K562 (cell line): ENCODE measurements at regions not wholly inside any gene's neighbourhood (a gene's known extent, or its start where the extent isn't known, plus 50 kb on each side); places are given as distances from the start of the nearest gene placed in this dataset.

Experiments used
- ATAC-seq: fragments of 200-7000 bp; cut with Tn5 transposase; 3 replicates; pipeline ENCODE4 v1.9.1; 2020; ENCODE audit warnings: moderate library complexity
- BruUV-seq: library from RNA; stranded (reverse); fragments of 400-500 nt; replicated peaks from 2 replicates; lab custom pipeline; 2021; lab: Mats Ljungman, UMichigan
- CTCF ChIA-PET: fragments of 300-600 bp; formaldehyde crosslinking; extraction: SDS; loops from one replicate; lab custom pipeline; 2021; ENCODE audit warnings: low intra/inter-chr PET ratio; lab: Yijun Ruan, JAX
- POLR2A ChIA-PET: fragments of 300-600, 350-650 bp; sonication (Branson Sonifier 250); formaldehyde crosslinking; extraction: SDS; loops from one replicate; lab custom pipeline; 2021; ENCODE audit warnings: antibody characterized with exemption, inconsistent platforms; lab: Yijun Ruan, JAX
- DNase-seq, 4 experiments: peaks; one replicate each; pipeline versions ENCODE4 v3.0.0 to v3.0.0-alpha.2; 2011 to 2018; ENCODE audit warnings: low spot score in 3 of 4, mixed read lengths in 3 of 4; ENCODE audit errors: extremely low read depth in 1 of 4
- FAIRE-seq: peaks from 2 replicates; lab custom pipeline; 2011; peaks lifted over from hg19 to GRCh38; lab: Jason Lieb, UNC
- H2AFZ ChIP-seq: 2 replicates; pipeline ENCODE4 v1.6.0; 2011; ENCODE audit warnings: low read depth, low read length, control low read depth, inconsistent platforms
- H3K27ac ChIP-seq: fragments of 200-600 bp; 3 replicates; pipeline ENCODE4 v1.8.0; 2011; ENCODE audit warnings: low read depth, mild to moderate bottlenecking, control low read depth, inconsistent platforms, low read length, moderate library complexity, mixed read lengths; ENCODE audit errors: extremely low read depth
- H3K27me3 ChIP-seq, 2 experiments: fragments of 300-600 bp in 1 of 2; 2 replicates in 1 of 2; 3 replicates in 1 of 2; pipeline versions ENCODE4 v1.6.0 to v1.8.0; 2011; ENCODE audit warnings: inconsistent platforms in 2 of 2, low read length in 2 of 2, mild to moderate bottlenecking in 1 of 2, mixed read lengths in 1 of 2, moderate library complexity in 1 of 2; ENCODE audit not compliant: control insufficient read depth in 2 of 2, insufficient read depth in 2 of 2
- H3K36me3 ChIP-seq: fragments of 300-600 bp; 3 replicates; pipeline ENCODE4 v1.8.0; 2011; ENCODE audit warnings: mild to moderate bottlenecking, low read length, inconsistent platforms; ENCODE audit not compliant: control insufficient read depth, insufficient read depth
- H3K4me1 ChIP-seq, 2 experiments: fragments of 200-600 bp in 1 of 2; replicated peaks in 1 of 2; 2 replicates in 1 of 2; 3 replicates in 1 of 2; pipeline versions ENCODE4 v1.5.1 to v1.8.0; 2011; ENCODE audit warnings: inconsistent platforms in 2 of 2, low read length in 2 of 2, mild to moderate bottlenecking in 1 of 2, mixed read lengths in 1 of 2, moderate library complexity in 1 of 2; ENCODE audit not compliant: control insufficient read depth in 2 of 2, insufficient read depth in 2 of 2
- H3K4me2 ChIP-seq: 2 replicates; pipeline ENCODE4 v1.6.1; 2011; ENCODE audit warnings: low read length, control low read depth, inconsistent platforms, mixed read lengths; ENCODE audit not compliant: insufficient read depth
- H3K4me3 ChIP-seq: fragments of 200-600 bp; sonication (generic), shearing (Covaris generic); 2 replicates; pipeline ENCODE4 v1.5.1; 2016; ENCODE audit warnings: control low read depth, inconsistent platforms
- H3K79me2 ChIP-seq: fragments of 200-600 bp; 3 replicates; pipeline ENCODE4 v1.8.0; 2011; ENCODE audit warnings: low read length, inconsistent platforms; ENCODE audit not compliant: control insufficient read depth, insufficient read depth
- H3K9ac ChIP-seq, 2 experiments: 2 replicates each; pipeline versions ENCODE4 v1.6.0 to v1.6.1; 2011; ENCODE audit warnings: low read depth in 2 of 2, low read length in 2 of 2, control low read depth in 1 of 2, inconsistent platforms in 1 of 2, mild to moderate bottlenecking in 1 of 2, mixed read lengths in 1 of 2; ENCODE audit not compliant: insufficient read depth in 1 of 2
- H3K9me1 ChIP-seq: one replicate; pipeline ENCODE4 v1.6.0; 2011; ENCODE audit warnings: inconsistent platforms, mild to moderate bottlenecking, low read length, moderate library complexity; ENCODE audit not compliant: control insufficient read depth, insufficient read depth
- H3K9me3 ChIP-seq: replicated peaks from 2 replicates; pipeline ENCODE4 v1.5.1; 2011; ENCODE audit warnings: low read depth, low read length, inconsistent platforms; ENCODE audit not compliant: control insufficient read depth, insufficient read depth
- H4K20me1 ChIP-seq: replicated peaks from 2 replicates; pipeline ENCODE4 v1.6.1; 2011; ENCODE audit warnings: low read length, inconsistent platforms, mixed read lengths; ENCODE audit not compliant: control insufficient read depth, insufficient read depth
- ARNT ChIP-seq, 2 experiments: fragments of 450-650 bp; IDR thresholded peaks; 2 replicates each; pipeline ENCODE4 v1.6.1; 2016; ENCODE audit warnings: mild to moderate bottlenecking in 1 of 2
- BDP1 ChIP-seq: IDR thresholded peaks from 3 replicates; pipeline ENCODE4 v1.6.1; 2011; ENCODE audit not compliant: insufficient read length, insufficient read depth
- BMI1 ChIP-seq: fragments of 150-350 bp; IDR thresholded peaks from 2 replicates; pipeline ENCODE4 v1.6.1; 2014; ENCODE audit warnings: low read length
- CBX8 ChIP-seq: fragments of 200-600 bp; sonication (generic); IDR thresholded peaks from 2 replicates; pipeline ENCODE4 v1.6.1; 2012; ENCODE audit warnings: borderline replicate concordance, mixed run types, low read depth, mild to moderate bottlenecking, moderate library complexity, mixed read lengths, low read length, control low read depth, inconsistent platforms; ENCODE audit not compliant: poor library complexity, severe bottlenecking; ENCODE audit errors: extremely low read depth
- DNMT1 ChIP-seq: fragments of 450-650 bp; IDR thresholded peaks from 2 replicates; pipeline ENCODE4 v1.6.1; 2016; ENCODE audit warnings: antibody characterized with exemption, mild to moderate bottlenecking
- NCOA2 ChIP-seq, 2 experiments: fragments of 450-650 bp; IDR thresholded peaks; 2 replicates each; pipeline ENCODE4 v1.6.1; 2018; ENCODE audit warnings: mild to moderate bottlenecking in 2 of 2, moderate library complexity in 1 of 2; ENCODE audit not compliant: partially characterized antibody in 2 of 2
- PCBP2 ChIP-seq: fragments of 200-400 bp; formaldehyde crosslinking; IDR thresholded peaks from 2 replicates; pipeline ENCODE4 v1.6.1; 2018; ENCODE audit warnings: low read length, low read depth, mild to moderate bottlenecking, moderate library complexity; ENCODE audit not compliant: poor library complexity, severe bottlenecking
- RCOR1 ChIP-seq, 2 experiments: IDR thresholded peaks; 2 replicates each; pipeline ENCODE4 v1.6.1; 2012; ENCODE audit warnings: low read depth in 2 of 2, low read length in 2 of 2, borderline replicate concordance in 1 of 2, improper control_type of control experiment in 1 of 2
- ZFPM2 ChIP-seq: fragments of 250-450 bp; sonication (Bioruptor Pico); IDR thresholded peaks from 2 replicates; pipeline ENCODE4 v1.5.1; 2022; ENCODE audit warnings: mild to moderate bottlenecking
- ZKSCAN8 ChIP-seq: fragments of 200-800 bp; sonication (Bioruptor generic); IDR thresholded peaks from 2 replicates; pipeline ENCODE4 v1.6.1; 2016; ENCODE audit warnings: missing genetic modification characterization, missing compliant biosample characterization
- ZNF124 ChIP-seq: sonication (generic); formaldehyde crosslinking; IDR thresholded peaks from 2 replicates; pipeline ENCODE4 v1.8.1; 2022; ENCODE audit warnings: missing genetic modification reagents
- ZNF639 ChIP-seq, 2 experiments: fragments of 200-800 bp in 1 of 2; sonication (Bioruptor generic) in 1 of 2; sonication (generic) in 1 of 2; formaldehyde crosslinking in 1 of 2; IDR thresholded peaks in 1 of 2; conservative IDR thresholded peaks in 1 of 2; 2 replicates each; pipeline versions ENCODE4 v1.5.0 to v1.6.1; 2016 to 2020; ENCODE audit warnings: missing compliant biosample characterization in 1 of 2, missing genetic modification characterization in 1 of 2, missing genetic modification reagents in 1 of 2
- WGBS: fragments of 100-300 bp; shearing (Covaris generic); methylation state at CpG from one replicate; pipeline ENCODE4 v1.1.6; 2016; ENCODE audit warnings: low coverage, mixed read lengths; ENCODE audit not compliant: insufficient coverage; ENCODE audit errors: missing lambda C conversion rate; 5-methylcytosine and 5-hydroxymethylcytosine counted together
- in situ Hi-C: fragments of 300-500 bp; cut with MboI; formaldehyde crosslinking; loops from 4 replicates; pipeline ENCODE4 v1.15.0; 2018; ENCODE audit warnings: inconsistent platforms, mixed read lengths
- intact Hi-C: fragments of 100-400 bp; cut with micrococcal nuclease; formaldehyde crosslinking; loops from 2 replicates; pipeline ENCODE4 v1.14.2; 2022

GRCh38 chr17:53475002-53475401 lies 347.7 kb upstream of the KIF2B start:
- no peaks in the 10 kb centered on the region for H3K9me1 ChIP-seq
- H3K4me3 ChIP-seq, result no peak overlapping the region
- no TSS peak for BruUV-seq
- no peaks in the 10 kb centered on the region for H4K20me1 ChIP-seq
- intact Hi-C loops (no loop called here), in situ Hi-C loops (no loop called here)
- H3K36me3 ChIP-seq, result no peaks in the 10 kb centered on the region
- ChIA-PET CTCF (no interaction called here), POLR2A (no interaction called here)
- no peak overlapping the region for H3K4me2 ChIP-seq
- WGBS, result 27% methylated on average over 3 of the region's 3 CpGs
- ATAC-seq, result no peak
- no peaks in the 10 kb centered on the region; the same call in 1 of the 2 replicates for H3K9me3 ChIP-seq
- H3K9ac ChIP-seq, result no peak overlapping the region
- no peaks in the 10 kb centered on the region for H3K27me3 ChIP-seq
- no peak for DNase-seq
- FAIRE-seq, result no peak
- no peaks in the 10 kb centered on the region for H3K79me2 ChIP-seq
- H2AFZ ChIP-seq, result no peak overlapping the region
- H3K27ac ChIP-seq, result no peak overlapping the region
- TF ChIP-seq RCOR1 (IDR thresholded peaks at IDR 0.05; ENCODE audit: borderline replicate concordance in 1 of 2, low read depth in 2 of 2, low read length in 2 of 2) (no peak), DNMT1 (no peak), PCBP2 (no peak), ARNT (IDR thresholded peaks at IDR 0.05) (no peak), NCOA2 (IDR thresholded peaks at IDR 0.05; ENCODE audit: partially characterized antibody in 2 of 2) (no peak), ZKSCAN8 (no peak), BDP1 (no peak), ZNF124 (CRISPR knock-in tag) (no peak), CBX8 (no peak), ZFPM2 (CRISPR knock-in tag) (no peak), ZNF639 (CRISPR knock-in tag; conservative IDR thresholded peaks at IDR 0.05 in 1 of 2, IDR thresholded peaks at IDR 0.05 in 1 of 2) (no peak), BMI1 (no peak)
- no peaks in the 10 kb centered on the region for H3K4me1 ChIP-seq
